HepG2 (cell line): ENCODE measurements at regions not wholly inside any gene's neighbourhood (a gene's known extent, or its start where the extent isn't known, plus 50 kb on each side); places are given as distances from the start of the nearest gene placed in this dataset.

Experiments
- ELF1 ChIP-seq: sonication (generic); formaldehyde crosslinking; IDR thresholded peaks from 2 replicates; pipeline ENCODE4 v1.4.0; 2020; ENCODE audit warnings: missing genetic modification reagents
- HNF4G ChIP-seq, 2 experiments: sonication (generic) in 1 of 2; formaldehyde crosslinking in 1 of 2; IDR thresholded peaks; 2 replicates each; pipeline versions ENCODE4 v1.4.0 to v1.6.1; 2011 to 2020; ENCODE audit warnings: borderline replicate concordance in 2 of 2, low read depth in 2 of 2, mild to moderate bottlenecking in 2 of 2, low read length in 1 of 2, missing genetic modification reagents in 1 of 2, moderate library complexity in 1 of 2
- TAF15 ChIP-seq: fragments of 200-400 bp; formaldehyde crosslinking; IDR thresholded peaks from one replicate; pipeline ENCODE4 v1.6.1; 2018; ENCODE audit warnings: mild to moderate bottlenecking, low read depth, low read length; ENCODE audit not compliant: poor library complexity, severe bottlenecking
- TCF7 ChIP-seq: sonication (generic); IDR thresholded peaks from 2 replicates; pipeline ENCODE4 v1.6.1; 2016; ENCODE audit warnings: antibody characterized with exemption, low read depth
- TF ChIP-seq, protein P1 (sequence below): sonication (generic); formaldehyde crosslinking; IDR thresholded peaks from 2 replicates; pipeline ENCODE4 v1.4.0; 2020; ENCODE audit warnings: missing genetic modification reagents

- TF ChIP-seq TCF7 = no peak
- TF ChIP-seq, protein P1, sequence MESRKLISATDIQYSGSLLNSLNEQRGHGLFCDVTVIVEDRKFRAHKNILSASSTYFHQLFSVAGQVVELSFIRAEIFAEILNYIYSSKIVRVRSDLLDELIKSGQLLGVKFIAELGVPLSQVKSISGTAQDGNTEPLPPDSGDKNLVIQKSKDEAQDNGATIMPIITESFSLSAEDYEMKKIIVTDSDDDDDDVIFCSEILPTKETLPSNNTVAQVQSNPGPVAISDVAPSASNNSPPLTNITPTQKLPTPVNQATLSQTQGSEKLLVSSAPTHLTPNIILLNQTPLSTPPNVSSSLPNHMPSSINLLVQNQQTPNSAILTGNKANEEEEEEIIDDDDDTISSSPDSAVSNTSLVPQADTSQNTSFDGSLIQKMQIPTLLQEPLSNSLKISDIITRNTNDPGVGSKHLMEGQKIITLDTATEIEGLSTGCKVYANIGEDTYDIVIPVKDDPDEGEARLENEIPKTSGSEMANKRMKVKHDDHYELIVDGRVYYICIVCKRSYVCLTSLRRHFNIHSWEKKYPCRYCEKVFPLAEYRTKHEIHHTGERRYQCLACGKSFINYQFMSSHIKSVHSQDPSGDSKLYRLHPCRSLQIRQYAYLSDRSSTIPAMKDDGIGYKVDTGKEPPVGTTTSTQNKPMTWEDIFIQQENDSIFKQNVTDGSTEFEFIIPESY (CRISPR knock-in tag) = no peak
- TF ChIP-seq HNF4G (IDR thresholded peaks at IDR 0.05; ENCODE audit: borderline replicate concordance, low read depth, low read length) = no peak
- no peak for TF ChIP-seq HNF4G (CRISPR knock-in tag; IDR thresholded peaks at IDR 0.05; ENCODE audit: borderline replicate concordance, low read depth)
- TF ChIP-seq ELF1 (CRISPR knock-in tag) = no peak
- no peak for TF ChIP-seq TAF15
Measured at GRCh38 chr10:107733328-107734130, 569.0 kb upstream of the SORCS1 start.
